GM18505 (cell line): ENCODE measurements at regions not wholly inside any gene's neighbourhood (a gene's known extent, or its start where the extent isn't known, plus 50 kb on each side); places are given as distances from the start of the nearest gene placed in this dataset.

Source experiments
- ATAC-seq: cut with Tn5 transposase; IDR thresholded peaks from one replicate; pipeline ENCODE4 v1.9.1; 2021; ENCODE audit not compliant: unreplicated experiment
- POLR2A ChIP-seq: IDR thresholded peaks from 4 replicates; pipeline ENCODE4 v1.6.1; 2011; ENCODE audit warnings: borderline replicate concordance; ENCODE audit not compliant: insufficient read depth, insufficient read length; ENCODE audit errors: extremely low read depth

DNA sequence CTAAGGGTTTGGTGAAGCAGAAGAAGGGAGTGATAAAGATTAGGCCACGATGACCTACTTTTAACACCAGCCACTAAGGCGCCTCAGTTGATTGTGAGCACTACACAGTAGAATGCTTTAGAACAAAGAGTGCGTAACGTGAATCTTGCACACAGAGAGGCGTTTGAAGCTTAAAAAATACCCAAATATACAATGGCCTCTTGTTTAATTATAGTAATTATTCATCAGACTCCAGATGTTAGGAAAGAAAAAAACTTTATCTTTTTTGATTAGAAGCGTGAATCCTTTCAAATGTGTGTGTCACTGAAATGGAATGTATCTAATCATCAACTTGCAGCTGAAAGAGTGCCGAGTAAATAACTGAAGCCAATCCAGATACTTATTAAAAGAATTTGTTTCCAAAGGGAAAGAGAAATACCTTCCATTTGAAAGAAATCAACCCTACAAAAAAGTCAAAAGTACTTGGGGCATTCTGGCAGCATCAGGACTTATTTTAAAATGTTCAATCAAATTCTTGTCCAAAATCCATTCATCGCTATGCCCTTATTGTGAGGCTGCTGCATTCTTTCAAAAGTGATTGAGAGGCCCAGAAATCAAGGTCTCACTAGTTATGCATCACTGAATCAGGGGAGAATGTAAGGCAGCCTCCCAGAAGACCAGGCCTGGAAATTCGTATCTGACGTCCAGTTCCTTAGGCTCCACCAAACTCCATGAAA is 337.5 kb downstream of the ZNF608 start:
- no peak for TF ChIP-seq POLR2A
- no peak for ATAC-seq

- no peak for TF ChIP-seq POLR2A
- no peak for ATAC-seq
Measured at GRCh38 chr5:124404796-124405195, 341.6 kb downstream of the ZNF608 start.

- no peak for ATAC-seq
- no peak for TF ChIP-seq POLR2A
Measured at GRCh38 chr5:124403281-124403680, 343.2 kb downstream of the ZNF608 start.

DNA sequence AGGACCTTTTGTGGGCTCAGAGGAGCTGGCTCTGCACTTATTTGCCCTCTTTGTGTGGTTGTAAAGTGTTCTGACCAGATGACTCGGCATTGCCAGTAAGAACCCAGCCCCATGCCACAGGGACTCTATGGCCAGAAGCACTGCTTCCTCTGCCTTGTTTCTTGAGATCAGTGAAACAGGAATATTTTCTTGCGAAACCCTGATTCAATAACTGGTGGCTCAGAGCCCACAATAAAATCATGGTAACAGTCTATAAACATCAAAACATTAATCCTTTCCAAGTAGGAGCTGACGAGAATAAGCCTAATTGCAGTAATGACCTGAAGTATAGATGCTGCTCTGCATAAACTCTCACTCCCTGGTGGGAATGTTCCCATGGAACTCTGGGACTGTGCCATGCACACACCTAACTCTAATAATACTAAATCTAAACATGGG is 344.3 kb downstream of the ZNF608 start:
- TF ChIP-seq POLR2A = no peak

GRCh38 chr5:124401476-124402143 is 344.8 kb downstream of the ZNF608 start:
- TF ChIP-seq POLR2A = no peak
- no peak for ATAC-seq

More for the DNA sequence above, 344.3 kb downstream of the ZNF608 start:
- ATAC-seq = no peak

GRCh38 chr5:124399426-124399961 is 346.9 kb downstream of the ZNF608 start:
- no peak for ATAC-seq
- TF ChIP-seq POLR2A = no peak

GRCh38 chr5:124398460-124398859 is 348.0 kb downstream of the ZNF608 start:
- ATAC-seq = no peak
- TF ChIP-seq POLR2A = no peak

- ATAC-seq = no peak
- no peak for TF ChIP-seq POLR2A
Measured at GRCh38 chr5:124397317-124397716, 349.1 kb downstream of the ZNF608 start.

GRCh38 chr5:124395926-124396325 is 350.5 kb downstream of the ZNF608 start:
- no peak for TF ChIP-seq POLR2A
- ATAC-seq = no peak

DNA sequence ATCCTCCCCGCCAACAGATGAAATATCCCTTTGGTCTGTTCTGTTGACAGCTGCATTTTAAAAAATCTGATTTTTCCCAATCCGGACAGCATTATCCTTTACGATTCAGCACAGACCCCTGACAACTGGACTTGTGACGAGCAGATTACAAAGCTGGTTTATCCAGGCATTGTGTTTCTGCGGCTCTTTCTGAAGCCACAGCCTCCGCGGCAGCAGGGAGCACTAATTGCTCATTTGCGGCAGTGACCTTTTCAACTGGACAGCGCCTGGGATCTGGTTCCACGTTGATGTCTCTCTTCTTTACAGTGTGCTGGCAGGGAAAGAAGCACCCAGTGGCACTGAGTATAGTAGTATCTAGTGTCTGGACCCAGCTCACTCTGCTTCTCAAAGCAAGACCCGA is 351.2 kb downstream of the ZNF608 start:
- ATAC-seq = no peak
- TF ChIP-seq POLR2A = no peak

- no peak for TF ChIP-seq POLR2A
- ATAC-seq = no peak
Measured at GRCh38 chr5:124394700-124395245, 351.7 kb downstream of the ZNF608 start.

- TF ChIP-seq POLR2A = no peak
- ATAC-seq = no peak
Measured at GRCh38 chr5:124393584-124394379, 352.7 kb downstream of the ZNF608 start.

- no peak for TF ChIP-seq POLR2A
- ATAC-seq = no peak
Measured at GRCh38 chr5:124383693-124384092, 362.7 kb downstream of the ZNF608 start.
